NCI-H345 treated with DMSO at 0.1 percent for 48 hours (cell line): ENCODE measurements at regions not wholly inside any gene's neighbourhood (a gene's known extent, or its start where the extent isn't known, plus 50 kb on each side); places are given as distances from the start of the nearest gene placed in this dataset.
"Not testable (repeated sequence)": the region's sequence is repeated elsewhere in the genome, so short reads cannot be mapped to it uniquely, and the experiment has no call there.

Source experiments
- DNase-seq: peaks from one replicate; lab custom pipeline; 2025; ENCODE audit not compliant: unreplicated experiment; lab: John Stamatoyannopoulos, UW

- no peak for DNase-seq
Observed at GRCh38 chr5:155489949-155490348, 476.4 kb downstream of the KIF4B start.

- DNase-seq = no peak
Observed at GRCh38 chr5:155492191-155492590, 478.6 kb downstream of the KIF4B start.

DNA sequence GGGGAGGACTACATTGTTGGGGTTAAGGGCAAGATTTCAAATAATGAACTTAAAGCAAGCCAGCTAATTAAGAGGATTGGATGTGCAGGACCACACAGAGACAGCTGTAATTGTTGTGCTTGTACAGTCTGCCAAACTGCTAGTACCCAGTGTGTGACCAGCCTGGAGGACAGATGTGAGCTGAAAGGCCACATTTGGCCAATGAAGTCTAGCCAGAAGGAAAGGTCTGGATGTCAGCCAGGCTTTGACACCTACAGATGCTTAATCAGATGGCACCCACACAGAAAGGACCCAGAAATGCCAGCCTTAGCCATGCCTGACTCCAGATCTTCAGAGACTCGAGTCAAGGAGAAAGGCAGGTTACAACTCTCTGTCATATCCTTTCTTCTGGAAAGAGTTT is 491.1 kb downstream of the KIF4B start:
- no peak for DNase-seq

GRCh38 chr5:155507363-155507762 is 493.8 kb downstream of the KIF4B start:
- no peak for DNase-seq

DNA sequence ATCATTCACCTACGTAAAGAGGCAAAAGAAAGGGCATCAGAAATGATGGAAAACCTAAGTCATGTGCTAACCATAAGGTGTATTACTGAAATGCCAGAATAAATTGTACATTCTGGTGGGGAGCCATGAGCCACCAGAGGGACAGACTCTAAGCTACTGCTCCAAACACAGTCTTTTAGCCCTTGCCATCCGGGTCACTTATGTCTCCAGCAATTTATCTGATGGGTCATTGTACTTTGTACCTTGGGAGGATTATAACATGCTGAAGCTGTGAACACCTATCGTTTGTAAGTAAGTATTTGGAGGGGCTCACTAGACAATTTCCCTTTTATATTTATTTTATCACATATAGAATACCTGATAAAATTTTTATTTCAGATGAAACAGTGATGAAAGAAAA is 495.1 kb downstream of the KIF4B start:
- no peak for DNase-seq

- DNase-seq = no peak
Observed at GRCh38 chr5:155512329-155512728, 498.8 kb downstream of the KIF4B start.

DNA sequence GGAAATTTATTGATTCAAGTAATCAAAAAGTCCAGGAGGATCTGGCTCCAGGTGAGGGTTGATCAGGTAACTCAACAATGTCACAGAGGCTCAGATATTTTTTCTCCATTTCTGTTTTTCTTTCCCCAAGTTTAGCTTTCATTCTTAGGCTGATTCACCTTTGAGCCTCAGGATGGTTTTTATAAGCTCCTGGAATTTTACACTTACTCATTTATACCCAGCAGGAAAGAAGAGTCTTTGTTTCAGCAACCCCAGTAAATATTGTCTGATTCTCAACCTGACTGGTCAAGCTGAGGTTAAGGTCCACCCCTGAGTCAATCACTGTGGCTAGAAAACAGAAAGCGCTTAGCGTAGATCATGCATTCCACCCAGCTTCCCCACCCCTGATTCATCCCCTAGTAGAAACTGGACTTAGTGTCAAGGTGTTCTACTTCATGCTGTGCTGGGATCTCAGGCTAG is 500.6 kb downstream of the KIF4B start:
- no peak for DNase-seq

DNA sequence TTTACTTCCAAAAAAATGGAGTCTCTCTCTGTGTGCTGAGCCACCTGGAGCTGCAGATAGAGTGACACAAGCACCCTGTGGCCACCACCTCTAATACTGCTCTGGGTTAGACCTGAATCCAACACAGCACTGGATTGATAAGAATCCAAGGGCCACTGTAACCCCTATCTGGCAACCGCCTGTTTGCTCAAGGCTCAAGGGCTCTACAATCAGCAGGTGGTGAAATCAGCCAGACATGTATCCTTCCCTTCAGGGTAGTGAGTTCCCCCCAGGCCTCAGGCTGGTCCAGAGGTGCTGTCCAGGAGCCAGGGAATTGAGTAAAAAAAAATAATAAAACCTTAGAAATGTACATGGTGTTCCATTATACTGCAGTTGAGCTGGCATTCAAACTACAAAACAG is 509.0 kb downstream of the KIF4B start:
- no peak for DNase-seq

- no peak for DNase-seq
Observed at GRCh38 chr5:155529362-155529761, 515.8 kb downstream of the KIF4B start.

DNA sequence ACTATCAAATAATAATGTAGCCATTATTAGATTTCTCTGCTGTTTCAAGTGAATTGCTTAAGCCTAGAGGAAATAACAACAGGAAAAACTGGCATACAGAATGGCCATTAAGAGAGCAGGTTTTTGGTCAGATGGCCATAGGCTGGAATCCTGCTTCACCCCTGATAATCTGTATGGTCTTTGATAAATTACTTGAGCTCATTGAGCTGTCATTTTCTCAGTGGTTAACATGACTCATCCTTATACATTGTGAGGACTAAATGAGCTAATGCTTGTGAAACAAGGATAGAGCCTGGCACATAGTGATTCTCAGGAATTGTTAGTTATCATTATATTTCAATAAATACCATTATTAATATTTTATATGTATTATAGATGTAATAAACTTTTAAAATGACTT is 516.5 kb downstream of the KIF4B start:
- no peak for DNase-seq

- DNase-seq = no peak
Observed at GRCh38 chr5:155532621-155533311, 519.2 kb downstream of the KIF4B start.

DNA sequence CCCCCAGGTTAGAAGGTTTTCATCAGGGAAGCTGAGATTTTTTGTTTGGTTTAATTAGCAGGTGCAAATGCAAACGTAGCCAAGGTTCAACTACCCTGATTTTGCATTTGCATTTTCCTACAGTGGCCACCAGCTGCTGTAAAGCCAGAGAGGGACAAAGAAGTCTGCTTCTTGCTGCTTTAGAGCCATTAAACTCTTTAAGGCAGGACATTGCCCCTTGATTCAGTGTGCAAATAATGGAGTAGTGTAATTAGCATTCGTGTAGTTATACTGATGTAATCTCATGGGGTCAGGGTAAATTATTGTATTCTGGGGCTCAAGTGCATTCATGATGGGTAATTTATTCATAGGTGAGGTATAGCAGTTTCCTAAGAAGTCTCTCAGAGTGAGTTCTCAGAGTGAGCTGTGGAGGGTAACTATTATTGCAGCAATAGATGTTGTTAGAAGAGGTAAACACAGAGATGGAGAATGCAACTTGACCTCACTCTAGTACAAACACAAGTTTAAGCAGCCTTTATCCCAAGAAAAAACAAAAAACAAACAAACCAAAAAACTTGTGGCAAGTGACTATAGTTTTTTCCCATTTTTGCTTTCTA is 526.5 kb downstream of the KIF4B start:
- DNase-seq = no peak

- no peak for DNase-seq
Observed at GRCh38 chr5:155546075-155546474, 532.5 kb downstream of the KIF4B start.

DNA sequence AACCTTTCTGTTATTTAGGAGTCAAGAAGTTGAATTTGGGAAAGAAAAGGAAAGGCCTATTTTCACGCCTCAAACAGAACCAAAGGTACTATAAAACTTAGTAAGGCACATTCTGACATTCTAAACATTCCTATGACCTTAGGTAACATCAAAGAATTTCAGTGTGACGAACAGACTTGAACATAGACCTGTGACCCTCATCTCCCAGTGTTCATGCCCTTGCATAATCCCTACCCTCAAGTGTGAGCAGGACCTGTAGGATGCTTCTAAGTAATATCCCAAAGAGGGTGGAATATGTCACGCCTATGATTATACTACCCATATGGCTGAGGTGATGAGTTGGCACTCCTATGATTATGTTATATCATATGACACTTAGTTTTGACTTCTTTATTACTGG is 540.9 kb downstream of the KIF4B start:
- DNase-seq = no peak

DNA sequence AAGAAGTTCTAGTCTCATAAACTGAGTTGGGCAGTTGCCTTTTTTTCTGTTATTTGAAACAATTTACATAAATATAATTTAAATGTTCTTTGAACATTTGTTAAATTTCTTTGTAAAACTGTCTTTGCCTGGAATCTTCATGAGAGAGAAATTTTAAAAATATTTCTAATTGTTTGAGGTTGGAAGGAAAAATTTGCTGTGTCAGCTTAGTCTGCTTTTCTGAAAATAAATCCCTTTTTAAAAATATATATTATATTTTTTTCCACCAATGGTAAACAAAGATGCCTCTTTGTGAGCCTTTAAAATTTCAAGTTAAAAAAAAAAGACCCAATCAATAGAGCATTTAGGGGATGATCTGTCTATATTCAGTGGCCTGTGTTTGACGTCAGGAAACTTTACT is 542.7 kb downstream of the KIF4B start:
- no peak for DNase-seq

- no peak for DNase-seq
Observed at GRCh38 chr5:155556700-155557099, 543.1 kb downstream of the KIF4B start.

DNA sequence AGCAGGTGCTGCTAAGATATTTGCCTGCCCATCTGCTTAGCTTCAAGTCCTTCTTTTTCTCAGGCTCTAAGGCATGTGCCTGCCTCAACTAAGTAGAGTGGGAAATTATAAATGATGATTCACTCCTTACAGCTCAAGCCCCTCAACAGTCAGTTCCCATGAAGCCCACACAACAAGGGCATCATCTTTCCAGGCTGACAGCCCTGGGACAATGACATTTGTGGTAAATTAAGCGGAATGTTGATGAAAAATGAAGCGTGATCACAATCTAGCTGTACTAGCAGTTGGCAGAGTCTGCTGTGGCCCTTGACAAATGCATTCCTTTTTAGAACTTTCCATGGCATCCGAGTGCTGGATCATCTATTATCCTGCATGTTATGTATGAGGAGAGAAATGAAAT is 548.6 kb downstream of the KIF4B start:
- no peak for DNase-seq

GRCh38 chr5:155564541-155564940 is 551.0 kb downstream of the KIF4B start:
- no peak for DNase-seq

DNA sequence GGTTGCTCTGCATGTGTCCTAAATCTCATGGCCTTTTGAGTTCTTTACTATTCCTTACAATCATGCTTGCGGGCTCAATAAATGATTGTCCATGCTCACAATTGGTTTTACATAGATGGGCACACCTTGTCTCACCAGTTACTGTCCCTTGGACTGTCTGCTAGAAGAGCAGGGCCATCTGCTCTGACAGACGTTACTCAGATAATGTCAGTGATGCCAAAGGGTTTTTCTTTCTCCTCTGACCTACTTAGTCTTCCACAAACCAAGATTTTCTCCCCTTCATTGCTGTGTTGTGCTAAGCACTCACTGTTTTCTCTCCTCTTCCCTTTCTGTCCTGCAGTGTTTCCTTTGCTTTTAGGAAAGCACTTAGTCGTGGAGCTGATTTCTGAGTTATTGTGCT is 562.3 kb downstream of the KIF4B start:
- DNase-seq = no peak

DNA sequence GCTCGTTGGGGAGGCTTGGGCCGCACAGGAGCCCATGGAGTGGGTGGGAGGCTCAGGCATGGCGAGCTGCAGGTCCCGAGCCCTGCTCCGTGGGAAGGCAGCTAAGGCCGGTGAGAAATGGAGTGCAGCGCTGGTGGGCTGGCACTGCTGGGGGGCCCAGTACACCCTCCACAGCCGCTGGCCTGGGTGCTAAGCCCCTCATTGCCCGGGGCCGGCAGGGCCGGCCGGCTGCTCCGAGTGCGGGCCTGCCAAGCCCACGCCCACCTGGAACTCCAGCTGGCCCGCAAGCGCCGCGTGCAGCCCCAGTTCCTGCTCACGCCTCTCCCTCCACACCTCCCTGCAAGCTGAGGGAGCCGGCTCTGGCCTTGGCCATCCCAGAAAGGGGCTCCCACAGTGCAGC is 573.3 kb downstream of the KIF4B start:
- DNase-seq = not testable (repeated sequence)

- peak; percentile 68 for DNase-seq
Observed at GRCh38 chr5:155587458-155587857, 573.9 kb downstream of the KIF4B start.

GRCh38 chr5:155591273-155591672 is 577.7 kb downstream of the KIF4B start:
- DNase-seq = no peak

- no peak for DNase-seq
Observed at GRCh38 chr5:155594270-155594669, 580.7 kb downstream of the KIF4B start.
